ENCODE measurements at regions not wholly inside any gene's neighbourhood (a gene's known extent, or its start where the extent isn't known, plus 50 kb on each side); places are given as distances from the start of the nearest gene placed in this dataset.

DNA sequence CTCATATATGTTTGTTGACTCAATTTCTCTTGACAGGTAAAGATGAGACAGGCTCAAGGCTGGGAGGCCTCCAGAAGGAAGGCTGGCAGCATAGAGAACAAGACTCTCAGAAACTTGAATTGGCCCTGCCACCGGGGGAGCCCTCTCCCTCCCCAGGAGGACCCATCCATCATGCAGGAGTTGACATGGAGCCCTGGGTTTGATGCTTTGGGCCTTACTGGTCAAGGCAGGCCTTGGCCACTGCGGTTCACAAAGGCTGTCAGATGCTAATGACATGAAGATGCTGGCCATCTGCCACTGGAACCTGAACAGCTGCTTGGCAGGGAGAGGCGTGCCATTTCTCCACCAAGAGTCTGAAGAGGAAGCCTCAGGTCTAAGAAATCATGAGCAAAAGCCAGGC, 193.6 kb downstream of the MTCL1 start:
- H3K9me3 Mint-ChIP-seq = peaks cover 34% of the 10 kb centered on the region
- H3K27me3 Mint-ChIP-seq (ENCODE audit: insufficient read depth) = peaks cover 57% of the 10 kb centered on the region
- TF ChIP-seq, protein P1, sequence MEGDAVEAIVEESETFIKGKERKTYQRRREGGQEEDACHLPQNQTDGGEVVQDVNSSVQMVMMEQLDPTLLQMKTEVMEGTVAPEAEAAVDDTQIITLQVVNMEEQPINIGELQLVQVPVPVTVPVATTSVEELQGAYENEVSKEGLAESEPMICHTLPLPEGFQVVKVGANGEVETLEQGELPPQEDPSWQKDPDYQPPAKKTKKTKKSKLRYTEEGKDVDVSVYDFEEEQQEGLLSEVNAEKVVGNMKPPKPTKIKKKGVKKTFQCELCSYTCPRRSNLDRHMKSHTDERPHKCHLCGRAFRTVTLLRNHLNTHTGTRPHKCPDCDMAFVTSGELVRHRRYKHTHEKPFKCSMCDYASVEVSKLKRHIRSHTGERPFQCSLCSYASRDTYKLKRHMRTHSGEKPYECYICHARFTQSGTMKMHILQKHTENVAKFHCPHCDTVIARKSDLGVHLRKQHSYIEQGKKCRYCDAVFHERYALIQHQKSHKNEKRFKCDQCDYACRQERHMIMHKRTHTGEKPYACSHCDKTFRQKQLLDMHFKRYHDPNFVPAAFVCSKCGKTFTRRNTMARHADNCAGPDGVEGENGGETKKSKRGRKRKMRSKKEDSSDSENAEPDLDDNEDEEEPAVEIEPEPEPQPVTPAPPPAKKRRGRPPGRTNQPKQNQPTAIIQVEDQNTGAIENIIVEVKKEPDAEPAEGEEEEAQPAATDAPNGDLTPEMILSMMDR (conservative IDR thresholded peaks at IDR 0.05) = peak; percentile 48

GRCh38 chr18:8900552-8900951, 195.2 kb downstream of the MTCL1 start:
- peaks cover 70% of the 10 kb centered on the region for H3K27me3 Mint-ChIP-seq (ENCODE audit: insufficient read depth)
- TF ChIP-seq, protein P1 (conservative IDR thresholded peaks at IDR 0.05) = no peak
- WGBS, 2 experiments (ENCODE audit: insufficient coverage in 1 of 2, insufficient read length in 1 of 2) = 78 to 83% methylated on average over 2 of the region's 2 CpGs
- peak overlapping the region; percentile 60 for H3K27ac ChIP-seq (ENCODE audit: low read depth, low read length)
- H3K9me3 Mint-ChIP-seq = peaks cover 47% of the 10 kb centered on the region
- H3K36me3 ChIP-seq (ENCODE audit: control insufficient read depth, insufficient read depth, low read length) = no peaks in the 10 kb centered on the region
- no peak overlapping the region for H3K4me3 Mint-ChIP-seq
- no peak overlapping the region for H3K27ac Mint-ChIP-seq
- no peaks in the 10 kb centered on the region for H3K4me1 ChIP-seq (ENCODE audit: control insufficient read depth, insufficient read depth, low read length)
- no peak overlapping the region for H3K4me3 ChIP-seq (ENCODE audit: low read length)
- H3K36me3 Mint-ChIP-seq (ENCODE audit: low read depth) = no peaks in the 10 kb centered on the region
- no peak for DNase-seq
- H3K9me3 ChIP-seq (ENCODE audit: control insufficient read depth, low read length) = peaks cover 28% of the 10 kb centered on the region
- no peak overlapping the region for H3K9ac ChIP-seq (ENCODE audit: extremely low read depth, low read length, poor library complexity, severe bottlenecking)
- peaks cover 46% of the 10 kb centered on the region for H3K27me3 ChIP-seq (ENCODE audit: control insufficient read depth, insufficient read depth, low read length, poor library complexity, severe bottlenecking)
- peaks cover 15% of the 10 kb centered on the region for H3K4me1 Mint-ChIP-seq

More for the DNA sequence above, 193.6 kb downstream of the MTCL1 start:
- H3K4me1 Mint-ChIP-seq = peaks cover 15% of the 10 kb centered on the region
- H3K9ac ChIP-seq (ENCODE audit: extremely low read depth, low read length, poor library complexity, severe bottlenecking) = no peak overlapping the region
- WGBS, 2 experiments (ENCODE audit: insufficient coverage in 1 of 2, insufficient read length in 1 of 2) = 67 to 90% methylated on average over 2 to 3 of the region's 3 CpGs
- peak overlapping the region; percentile 1 for H3K27ac ChIP-seq (ENCODE audit: low read depth, low read length)
- DNase-seq = peak; percentile 50
- H3K9me3 ChIP-seq (ENCODE audit: control insufficient read depth, low read length) = peaks cover 13% of the 10 kb centered on the region
- H3K4me1 ChIP-seq (ENCODE audit: control insufficient read depth, insufficient read depth, low read length) = no peaks in the 10 kb centered on the region
- H3K27ac Mint-ChIP-seq = no peak overlapping the region
- H3K27me3 ChIP-seq (ENCODE audit: control insufficient read depth, insufficient read depth, low read length, poor library complexity, severe bottlenecking) = peaks cover 46% of the 10 kb centered on the region
- no peaks in the 10 kb centered on the region for H3K36me3 ChIP-seq (ENCODE audit: control insufficient read depth, insufficient read depth, low read length)
- H3K36me3 Mint-ChIP-seq (ENCODE audit: low read depth) = no peaks in the 10 kb centered on the region
- no peak overlapping the region for H3K4me3 ChIP-seq (ENCODE audit: low read length)
- no peak overlapping the region for H3K4me3 Mint-ChIP-seq

GRCh38 chr18:8901019-8901418, 195.7 kb downstream of the MTCL1 start:
- Mint-ChIP-seq H3K27ac (no peak overlapping the region), H3K9me3 (peaks cover 48% of the 10 kb centered on the region), H3K36me3 (ENCODE audit: low read depth) (peaks cover 2% of the 10 kb centered on the region), H3K4me3 (no peak overlapping the region), H3K4me1 (peaks cover 15% of the 10 kb centered on the region), H3K27me3 (ENCODE audit: insufficient read depth) (peaks cover 72% of the 10 kb centered on the region)
- TF ChIP-seq, protein P1 (conservative IDR thresholded peaks at IDR 0.05) = peak; percentile 12
- no peak for DNase-seq
- H3K27ac ChIP-seq (ENCODE audit: low read depth, low read length) = no peak overlapping the region
- H3K36me3 ChIP-seq (ENCODE audit: control insufficient read depth, insufficient read depth, low read length) = no peaks in the 10 kb centered on the region
- H3K27me3 ChIP-seq (ENCODE audit: control insufficient read depth, insufficient read depth, low read length, poor library complexity, severe bottlenecking) = peaks cover 46% of the 10 kb centered on the region
- 88% methylated on average over 2 of the region's 2 CpGs; no CpG with 5 or more reads in 1 of the 2 experiments for WGBS, 2 experiments (ENCODE audit: insufficient coverage in 1 of 2, insufficient read length in 1 of 2)
- no peak overlapping the region for H3K4me3 ChIP-seq (ENCODE audit: low read length)
- H3K9ac ChIP-seq (ENCODE audit: extremely low read depth, low read length, poor library complexity, severe bottlenecking) = no peak overlapping the region
- H3K9me3 ChIP-seq (ENCODE audit: control insufficient read depth, low read length) = peaks cover 30% of the 10 kb centered on the region
- no peaks in the 10 kb centered on the region for H3K4me1 ChIP-seq (ENCODE audit: control insufficient read depth, insufficient read depth, low read length)

Measured in endodermal cell (in vitro differentiated cells).